Activated T-helper 17 cell treated with anti-CD3 and anti-CD28 coated beads, Interleukin-2, amount 50 U/mL, for 72 hours (primary cell): ENCODE measurements at regions not wholly inside any gene's neighbourhood (a gene's known extent, or its start where the extent isn't known, plus 50 kb on each side); places are given as distances from the start of the nearest gene placed in this dataset.
"Not testable (repeated sequence)": the region's sequence is repeated elsewhere in the genome, so short reads cannot be mapped to it uniquely, and the experiment has no call there.

Experiments
- ATAC-seq: fragments of 150-1000 bp; cut with Tn5 transposase; replicated peaks from 2 replicates; pipeline ENCODE4 v1.10.0; 2021; ENCODE audit warnings: mild to moderate bottlenecking, moderate library complexity
- H3K27ac Mint-ChIP-seq: one replicate; pipeline ENCODE4 v1.8.0; 2022; ENCODE audit warnings: mixed read lengths
- H3K27me3 Mint-ChIP-seq: one replicate; pipeline ENCODE4 v1.8.0; 2022; ENCODE audit warnings: mixed read lengths
- H3K36me3 Mint-ChIP-seq: one replicate; pipeline ENCODE4 v1.8.0; 2022; ENCODE audit warnings: low read depth, mild to moderate bottlenecking, mixed read lengths
- H3K4me1 Mint-ChIP-seq: one replicate; pipeline ENCODE4 v1.8.0; 2022; ENCODE audit warnings: mixed read lengths
- H3K4me3 Mint-ChIP-seq: one replicate; pipeline ENCODE4 v1.8.0; 2022; ENCODE audit warnings: mild to moderate bottlenecking, mixed read lengths
- H3K9me3 Mint-ChIP-seq: one replicate; pipeline ENCODE4 v1.8.0; 2022; ENCODE audit warnings: mixed read lengths

DNA sequence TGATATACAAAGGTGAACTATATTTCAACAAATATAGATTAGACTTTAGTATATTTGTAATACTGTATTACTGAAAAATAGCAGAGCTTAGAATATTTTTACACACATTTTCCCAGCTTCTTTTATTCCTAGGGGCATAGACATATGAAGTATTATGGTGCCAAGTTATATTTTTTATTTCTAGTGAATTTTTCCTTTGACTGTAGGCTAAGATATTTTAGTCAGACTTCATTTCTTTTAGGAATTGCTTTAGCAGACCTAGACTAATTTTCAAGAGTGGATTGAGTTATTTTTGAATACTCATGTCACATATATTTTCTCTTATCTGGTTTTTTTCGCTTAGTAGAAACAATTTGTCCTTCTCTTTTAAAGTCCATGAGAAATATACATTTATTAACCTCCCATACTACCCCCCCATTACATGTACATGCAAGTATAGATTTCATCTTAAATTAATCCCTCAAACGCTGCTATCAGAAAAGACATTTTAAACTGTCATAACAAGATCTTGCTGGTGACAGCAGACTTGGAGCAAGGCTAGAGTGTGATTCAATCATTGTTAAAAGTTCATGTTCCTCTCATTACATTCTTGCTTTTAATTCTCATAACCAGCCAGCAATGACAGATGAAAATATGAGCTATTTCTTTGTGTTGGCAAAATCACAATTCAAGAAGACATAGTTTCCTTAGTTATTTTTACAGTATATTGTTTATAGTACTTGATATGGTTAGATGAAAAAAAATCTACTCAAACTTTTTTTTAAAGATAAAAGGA is 456.1 kb downstream of the AEBP2 start:
- ATAC-seq = peak; percentile 20
- Mint-ChIP-seq H3K4me1 (peaks cover 15% of the 10 kb centered on the region), H3K36me3 (peaks cover 9% of the 10 kb centered on the region), H3K4me3 (peak overlapping the region; percentile 74), H3K27me3 (no peaks in the 10 kb centered on the region), H3K9me3 (no peaks in the 10 kb centered on the region), H3K27ac (peak overlapping the region; percentile 99)

DNA sequence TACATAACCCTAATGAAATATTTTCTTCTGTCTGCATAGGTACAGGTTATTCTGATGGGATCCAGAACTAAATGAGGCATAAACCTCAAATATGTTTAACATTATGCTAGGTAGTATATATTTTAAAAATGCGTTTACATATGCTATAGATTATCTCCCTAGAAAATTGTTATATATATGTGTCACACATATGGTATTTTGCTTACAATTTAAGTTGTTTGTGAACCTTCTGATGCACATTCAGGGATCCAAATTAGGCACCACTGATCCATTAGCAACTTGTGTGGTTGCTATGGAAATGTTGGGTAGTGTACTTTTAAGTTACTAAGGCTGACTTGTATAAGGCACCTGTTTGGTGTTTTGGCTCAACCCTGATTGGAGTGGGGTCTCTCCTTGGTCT is 456.7 kb downstream of the AEBP2 start:
- Mint-ChIP-seq H3K36me3 (peaks cover 9% of the 10 kb centered on the region), H3K27me3 (no peaks in the 10 kb centered on the region), H3K4me1 (peaks cover 15% of the 10 kb centered on the region), H3K9me3 (no peaks in the 10 kb centered on the region), H3K4me3 (no peak overlapping the region), H3K27ac (peak overlapping the region; percentile 51)
- ATAC-seq = no peak

DNA sequence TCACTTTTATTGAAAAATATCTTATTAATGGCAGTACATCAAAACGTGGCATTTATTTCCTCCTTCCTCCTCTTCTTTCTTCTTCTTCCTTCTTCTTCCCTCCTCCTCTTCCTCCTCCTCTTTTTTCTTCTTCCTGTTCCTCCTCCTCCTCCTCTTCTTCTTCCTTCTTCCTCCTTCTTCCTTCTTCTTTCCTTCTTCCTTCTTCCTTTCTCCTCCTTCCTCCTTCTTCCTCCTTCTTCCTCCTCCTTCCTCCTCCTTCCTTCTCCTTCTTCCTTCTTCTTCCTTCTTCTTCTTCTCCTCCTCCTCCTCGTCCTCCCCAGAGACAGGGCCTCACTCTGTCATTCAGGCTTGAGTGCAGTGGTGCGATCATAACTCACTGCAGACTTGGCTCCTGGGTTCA is 457.2 kb downstream of the AEBP2 start:
- H3K27me3 Mint-ChIP-seq = no peaks in the 10 kb centered on the region
- H3K9me3 Mint-ChIP-seq = no peaks in the 10 kb centered on the region
- peaks cover 9% of the 10 kb centered on the region for H3K36me3 Mint-ChIP-seq
- no peak for ATAC-seq
- peaks cover 15% of the 10 kb centered on the region for H3K4me1 Mint-ChIP-seq
- H3K27ac Mint-ChIP-seq = peak overlapping the region; percentile 51
- H3K4me3 Mint-ChIP-seq = no peak overlapping the region

DNA sequence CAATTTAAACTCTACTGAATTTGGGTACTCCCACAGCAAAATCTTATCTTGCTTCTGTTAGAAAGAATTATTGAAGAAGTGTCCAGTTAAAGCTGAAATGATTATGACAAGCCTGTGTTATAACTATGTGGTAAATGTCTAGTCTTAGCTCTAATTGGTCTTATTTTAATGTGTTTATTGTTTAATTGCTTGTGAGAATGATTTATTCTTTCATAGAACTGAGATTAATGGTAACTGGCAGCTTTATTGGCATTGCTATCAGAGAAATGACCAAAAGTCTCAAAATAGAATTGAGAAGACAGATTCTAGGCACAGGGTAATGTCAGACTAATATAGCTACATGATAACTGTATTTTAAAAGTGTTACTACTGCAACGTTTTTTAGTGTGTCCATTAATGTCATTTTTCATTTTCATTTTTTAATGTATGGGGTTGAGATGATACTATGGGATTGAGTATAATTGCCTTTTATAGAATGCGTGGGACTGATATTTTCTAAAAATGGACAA is 458.7 kb downstream of the AEBP2 start:
- Mint-ChIP-seq H3K27ac (no peak overlapping the region), H3K9me3 (no peaks in the 10 kb centered on the region), H3K4me3 (no peak overlapping the region), H3K4me1 (peaks cover 15% of the 10 kb centered on the region), H3K27me3 (no peaks in the 10 kb centered on the region), H3K36me3 (peaks cover 9% of the 10 kb centered on the region)
- no peak for ATAC-seq

DNA sequence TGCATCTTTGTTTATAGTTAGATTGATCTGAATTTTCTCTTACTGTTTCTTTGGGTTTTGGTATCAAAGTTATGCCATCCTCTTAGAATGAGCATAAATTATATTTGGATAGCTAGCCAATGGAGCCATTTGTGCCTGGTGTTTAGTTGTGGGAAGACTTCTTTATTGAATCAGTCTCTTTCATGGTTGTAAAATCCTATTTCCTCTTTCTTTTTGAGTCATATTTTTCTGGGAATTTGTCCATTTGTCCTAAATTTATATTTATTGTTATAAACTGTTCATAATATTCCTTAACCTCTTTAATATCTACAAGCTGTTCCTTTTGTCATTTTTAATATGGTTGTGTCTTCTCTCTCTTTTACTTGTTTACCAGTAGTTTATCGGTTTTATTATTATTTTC is 462.5 kb downstream of the AEBP2 start:
- ATAC-seq = no peak
- no peak overlapping the region for H3K4me3 Mint-ChIP-seq
- H3K4me1 Mint-ChIP-seq = no peaks in the 10 kb centered on the region
- H3K27ac Mint-ChIP-seq = no peak overlapping the region
- no peaks in the 10 kb centered on the region for H3K27me3 Mint-ChIP-seq
- no peaks in the 10 kb centered on the region for H3K9me3 Mint-ChIP-seq
- H3K36me3 Mint-ChIP-seq = no peaks in the 10 kb centered on the region

DNA sequence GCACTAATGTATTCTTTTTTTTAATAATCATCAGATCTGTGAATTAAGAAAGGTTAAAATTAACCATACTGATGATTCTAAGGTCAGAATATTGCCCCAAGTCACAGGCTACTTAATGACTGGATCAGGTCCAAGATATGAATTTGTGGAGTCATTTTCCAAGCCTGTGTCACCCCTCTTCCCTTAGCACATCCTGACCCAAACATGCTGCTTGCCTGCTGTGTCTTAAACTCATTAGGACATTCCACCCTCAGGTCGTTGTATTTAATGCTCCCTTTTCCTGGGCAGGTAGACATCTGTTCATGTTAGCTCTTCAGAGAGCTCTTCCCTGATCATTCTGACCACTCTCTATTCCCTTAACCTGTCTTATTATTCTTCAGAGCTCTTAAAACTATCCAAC is 463.5 kb upstream of the PDE3A start:
- Mint-ChIP-seq H3K4me3 (no peak overlapping the region), H3K9me3 (no peaks in the 10 kb centered on the region), H3K4me1 (no peaks in the 10 kb centered on the region), H3K27ac (no peak overlapping the region), H3K36me3 (no peaks in the 10 kb centered on the region), H3K27me3 (no peaks in the 10 kb centered on the region)
- no peak for ATAC-seq

DNA sequence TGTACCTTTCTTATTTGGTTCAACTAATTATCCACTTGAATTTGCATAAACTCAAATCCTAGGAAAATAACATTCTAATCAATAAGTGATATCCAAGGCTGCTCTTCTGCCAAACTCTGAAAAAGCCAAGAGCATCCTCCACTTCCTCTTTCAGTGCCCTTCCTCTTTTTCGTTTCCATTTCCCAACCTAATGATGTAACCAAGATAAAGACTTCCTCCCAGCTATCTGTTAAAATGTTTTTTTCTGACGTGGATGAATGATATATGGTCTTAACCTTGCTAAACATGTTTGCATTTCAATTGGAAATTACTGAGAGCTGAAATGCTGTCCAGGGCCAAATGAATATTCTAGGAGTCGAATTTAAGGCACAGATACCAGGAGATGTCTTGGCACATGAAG is 459.5 kb upstream of the PDE3A start:
- no peaks in the 10 kb centered on the region for H3K4me1 Mint-ChIP-seq
- H3K36me3 Mint-ChIP-seq = no peaks in the 10 kb centered on the region
- H3K27ac Mint-ChIP-seq = no peak overlapping the region
- no peaks in the 10 kb centered on the region for H3K27me3 Mint-ChIP-seq
- H3K4me3 Mint-ChIP-seq = no peak overlapping the region
- ATAC-seq = no peak
- H3K9me3 Mint-ChIP-seq = no peaks in the 10 kb centered on the region

DNA sequence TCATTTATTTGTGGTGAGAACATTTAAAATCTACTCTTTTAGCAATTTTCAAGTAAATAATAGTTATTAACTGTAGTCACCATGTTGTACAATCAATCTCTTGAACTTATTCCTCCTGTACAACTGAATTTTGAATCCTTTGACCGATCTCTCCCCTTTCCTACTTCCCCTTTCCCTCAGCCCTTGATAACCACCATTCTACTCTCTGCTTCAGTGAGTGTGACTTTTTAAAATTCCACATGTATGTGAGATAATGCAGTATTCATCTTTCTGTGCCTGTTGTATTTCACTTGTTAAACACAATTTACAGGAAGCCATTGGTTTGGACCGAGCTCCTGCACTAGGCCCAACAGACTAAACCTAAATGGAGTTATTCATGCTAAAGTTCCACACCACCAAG is 458.9 kb upstream of the PDE3A start:
- Mint-ChIP-seq H3K36me3 (no peaks in the 10 kb centered on the region), H3K27me3 (peaks cover 3% of the 10 kb centered on the region), H3K4me1 (no peaks in the 10 kb centered on the region), H3K9me3 (no peaks in the 10 kb centered on the region), H3K27ac (no peak overlapping the region), H3K4me3 (no peak overlapping the region)
- no peak for ATAC-seq

DNA sequence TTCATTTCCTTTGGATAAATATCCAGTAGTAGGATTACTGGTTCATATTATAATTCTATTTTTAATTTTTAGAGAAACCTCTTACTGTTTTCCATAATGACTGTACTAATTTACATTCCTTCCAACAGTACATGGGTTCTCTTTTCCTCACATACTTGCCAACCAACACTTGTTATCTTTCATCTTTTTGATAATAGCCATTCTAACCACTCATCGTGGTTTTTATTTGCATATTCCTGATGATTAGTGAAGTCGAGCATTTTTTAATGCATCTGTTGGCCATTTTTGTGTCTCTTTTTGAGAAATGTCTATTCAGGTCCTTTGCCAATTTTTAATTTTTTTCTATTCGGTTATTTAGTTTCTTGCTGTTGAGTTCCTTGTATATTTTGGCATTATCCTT is 457.7 kb upstream of the PDE3A start:
- no peak overlapping the region for H3K27ac Mint-ChIP-seq
- peaks cover 3% of the 10 kb centered on the region for H3K27me3 Mint-ChIP-seq
- no peaks in the 10 kb centered on the region for H3K36me3 Mint-ChIP-seq
- H3K9me3 Mint-ChIP-seq = no peaks in the 10 kb centered on the region
- ATAC-seq = no peak
- H3K4me1 Mint-ChIP-seq = no peaks in the 10 kb centered on the region
- no peak overlapping the region for H3K4me3 Mint-ChIP-seq

DNA sequence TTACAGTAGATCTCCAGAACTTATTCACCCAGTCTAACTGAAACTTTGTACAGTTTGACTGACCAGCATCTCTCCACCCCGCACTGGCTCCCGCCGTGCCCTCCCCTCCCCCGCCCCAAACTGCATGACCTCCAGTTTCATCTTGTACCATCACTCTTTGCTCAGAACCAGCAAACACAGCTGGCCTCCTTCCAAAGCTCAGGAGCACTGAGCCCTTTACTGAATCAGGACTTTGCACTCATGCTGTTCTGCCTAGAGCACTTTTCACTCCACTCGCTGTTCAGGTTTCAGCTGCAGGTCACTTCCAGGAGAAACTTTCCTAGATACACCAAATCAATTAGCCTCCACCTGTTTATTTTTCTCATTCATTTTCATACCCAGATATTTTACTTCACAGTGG is 455.3 kb upstream of the PDE3A start:
- H3K27ac Mint-ChIP-seq = no peak overlapping the region
- H3K27me3 Mint-ChIP-seq = peaks cover 3% of the 10 kb centered on the region
- H3K4me3 Mint-ChIP-seq = no peak overlapping the region
- no peaks in the 10 kb centered on the region for H3K4me1 Mint-ChIP-seq
- ATAC-seq = no peak
- H3K36me3 Mint-ChIP-seq = no peaks in the 10 kb centered on the region
- no peaks in the 10 kb centered on the region for H3K9me3 Mint-ChIP-seq

DNA sequence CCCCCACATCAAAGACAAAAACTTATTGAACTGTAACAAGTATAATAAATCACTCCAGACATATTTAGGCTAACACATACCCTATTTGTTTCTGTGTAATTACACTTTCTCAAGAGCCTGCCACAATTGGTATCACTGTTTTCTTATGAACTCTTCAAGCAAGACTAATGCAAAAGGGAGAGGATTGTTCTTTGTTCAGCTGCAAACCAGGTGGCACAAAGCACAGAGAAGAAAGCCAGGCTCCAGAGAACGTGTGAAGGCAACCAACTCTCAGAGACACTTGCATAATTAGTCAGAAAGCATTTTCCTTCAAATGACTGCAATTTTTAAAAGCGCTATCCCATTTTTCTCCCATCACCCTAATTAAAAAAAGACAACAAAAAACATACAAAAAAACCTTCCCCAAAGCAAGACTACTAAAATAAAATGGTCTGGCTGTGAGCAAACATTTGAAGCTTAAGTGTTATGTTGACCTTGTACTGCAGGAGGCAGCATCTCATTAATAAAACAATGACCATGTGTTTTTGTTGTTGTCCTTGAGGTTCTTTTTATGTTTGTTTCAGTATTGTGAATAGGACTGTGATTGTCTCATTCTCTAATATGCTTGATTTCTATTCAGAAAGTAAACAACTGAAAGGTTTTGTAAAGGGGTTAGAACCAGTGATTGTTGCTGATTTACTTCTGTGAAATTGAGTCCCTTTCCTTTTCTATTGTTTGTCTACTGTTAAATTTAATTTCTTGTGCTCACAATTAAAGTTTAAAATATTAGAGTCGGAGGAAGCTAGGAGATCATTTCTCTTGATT is 452.7 kb upstream of the PDE3A start:
- no peak overlapping the region for H3K27ac Mint-ChIP-seq
- no peak for ATAC-seq
- H3K36me3 Mint-ChIP-seq = no peaks in the 10 kb centered on the region
- no peaks in the 10 kb centered on the region for H3K9me3 Mint-ChIP-seq
- H3K4me3 Mint-ChIP-seq = no peak overlapping the region
- peaks cover 3% of the 10 kb centered on the region for H3K27me3 Mint-ChIP-seq
- no peaks in the 10 kb centered on the region for H3K4me1 Mint-ChIP-seq

DNA sequence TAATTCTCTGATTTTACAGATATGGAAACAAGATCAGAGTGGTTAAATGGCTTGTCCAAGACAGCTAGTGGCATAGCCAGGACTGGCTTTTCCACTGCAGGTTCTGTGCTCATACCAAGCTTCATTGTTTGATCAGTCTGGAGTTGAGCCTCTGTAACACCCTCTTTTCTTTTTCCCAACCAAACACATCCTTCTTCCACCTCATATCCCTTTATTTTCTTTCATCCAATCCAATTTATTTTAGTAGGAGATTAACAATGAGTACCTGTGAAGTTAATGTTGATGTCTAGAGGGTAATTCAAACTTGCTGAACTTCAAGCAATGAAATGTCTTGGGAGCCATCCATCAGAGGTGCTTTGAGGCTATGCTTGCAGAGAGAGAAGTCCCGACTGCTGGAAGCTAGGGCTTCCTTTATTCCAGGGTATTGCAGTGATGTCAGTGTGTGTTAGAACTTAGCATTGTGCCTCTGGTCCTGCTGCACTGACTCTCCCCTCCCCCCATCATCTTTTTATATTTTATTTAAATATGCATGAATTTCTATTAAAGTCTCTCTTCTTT is 452.1 kb upstream of the PDE3A start:
- H3K36me3 Mint-ChIP-seq = no peaks in the 10 kb centered on the region
- no peak for ATAC-seq
- H3K9me3 Mint-ChIP-seq = no peaks in the 10 kb centered on the region

DNA sequence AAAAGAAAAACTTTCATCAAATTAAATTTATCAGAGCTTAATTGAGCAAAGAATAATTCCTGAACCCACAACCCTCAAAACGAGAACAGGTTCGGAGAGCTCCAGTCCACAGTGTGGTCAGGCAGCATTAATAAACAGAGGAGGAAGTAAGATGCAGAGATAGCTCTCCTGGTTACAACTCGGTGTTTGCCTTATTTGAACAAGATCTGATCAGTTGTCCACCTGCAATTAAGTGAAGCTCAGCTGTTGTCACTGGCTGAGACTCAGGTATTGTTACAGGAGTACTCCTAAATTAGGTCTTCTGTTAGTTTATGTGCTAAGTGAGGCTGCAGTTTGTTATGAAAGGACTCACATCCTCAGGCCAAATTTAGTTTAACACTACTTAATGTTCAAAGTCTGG is 451.4 kb upstream of the PDE3A start:
- Mint-ChIP-seq H3K4me3 (no peak overlapping the region), H3K27ac (no peak overlapping the region), H3K9me3 (no peaks in the 10 kb centered on the region), H3K36me3 (no peaks in the 10 kb centered on the region), H3K27me3 (peaks cover 3% of the 10 kb centered on the region), H3K4me1 (no peaks in the 10 kb centered on the region)
- ATAC-seq = no peak

More for the DNA sequence above, 452.1 kb upstream of the PDE3A start:
- Mint-ChIP-seq H3K27me3 (peaks cover 3% of the 10 kb centered on the region), H3K27ac (no peak overlapping the region), H3K4me3 (no peak overlapping the region), H3K4me1 (no peaks in the 10 kb centered on the region)

DNA sequence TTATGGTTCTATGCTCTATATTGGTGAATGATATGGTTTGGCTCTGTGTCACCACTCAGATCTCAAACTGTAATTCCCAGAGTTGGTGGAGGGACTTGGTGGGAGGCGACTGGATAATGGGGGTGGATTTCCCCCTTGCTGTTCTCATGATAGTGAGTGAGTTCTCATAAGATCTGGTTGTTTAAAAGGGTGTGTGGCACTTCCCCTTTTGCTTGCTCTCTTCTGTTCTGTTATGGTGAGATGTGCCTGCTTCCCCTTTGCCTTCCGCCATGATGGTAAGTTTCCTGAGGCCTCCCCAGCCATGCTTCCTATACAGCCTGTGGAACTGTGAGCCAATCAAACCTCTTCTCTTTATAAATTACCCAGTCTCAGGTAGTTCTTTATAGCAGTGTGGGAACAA is 446.6 kb upstream of the PDE3A start:
- not testable (repeated sequence) for ATAC-seq, H3K27ac Mint-ChIP-seq, H3K9me3 Mint-ChIP-seq, H3K36me3 Mint-ChIP-seq, H3K4me1 Mint-ChIP-seq, H3K27me3 Mint-ChIP-seq, H3K4me3 Mint-ChIP-seq

DNA sequence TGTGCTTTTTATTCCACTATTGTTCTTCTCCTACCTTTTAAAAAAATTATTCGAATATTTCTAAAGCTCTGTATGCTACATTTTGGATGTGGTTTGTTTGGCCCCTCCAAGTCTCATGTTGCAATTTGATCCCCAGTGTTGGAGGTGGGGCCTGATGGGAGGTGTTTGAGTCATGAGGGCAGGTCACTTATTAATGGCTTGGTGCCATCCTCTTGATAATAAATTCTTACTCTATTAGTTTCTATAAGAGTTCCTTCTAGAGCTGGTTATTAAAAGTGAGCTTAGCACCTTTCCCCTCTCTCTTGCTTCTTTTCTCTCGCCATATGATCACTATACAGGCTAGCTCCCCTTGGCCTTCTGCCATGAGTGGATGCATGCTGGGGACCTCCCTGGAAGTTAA is 445.6 kb upstream of the PDE3A start:
- no peaks in the 10 kb centered on the region for H3K9me3 Mint-ChIP-seq
- no peak for ATAC-seq
- H3K27me3 Mint-ChIP-seq = no peaks in the 10 kb centered on the region
- H3K4me3 Mint-ChIP-seq = no peak overlapping the region
- no peak overlapping the region for H3K27ac Mint-ChIP-seq
- no peaks in the 10 kb centered on the region for H3K36me3 Mint-ChIP-seq
- H3K4me1 Mint-ChIP-seq = no peaks in the 10 kb centered on the region
